ENCODE measurements at regions not wholly inside any gene's neighbourhood (a gene's known extent, or its start where the extent isn't known, plus 50 kb on each side); places are given as distances from the start of the nearest gene placed in this dataset.

- no peak for TF ChIP-seq GATA2 (IDR thresholded peaks at IDR 0.05; ENCODE audit: low read depth, low read length)
- no peak for TF ChIP-seq GATA3 (IDR thresholded peaks at IDR 0.05; ENCODE audit: low read depth, low read length)
These were observed 338.8 kb downstream of the DNAJB9 start for GRCh38 chr7:108908456-108908855.

DNA sequence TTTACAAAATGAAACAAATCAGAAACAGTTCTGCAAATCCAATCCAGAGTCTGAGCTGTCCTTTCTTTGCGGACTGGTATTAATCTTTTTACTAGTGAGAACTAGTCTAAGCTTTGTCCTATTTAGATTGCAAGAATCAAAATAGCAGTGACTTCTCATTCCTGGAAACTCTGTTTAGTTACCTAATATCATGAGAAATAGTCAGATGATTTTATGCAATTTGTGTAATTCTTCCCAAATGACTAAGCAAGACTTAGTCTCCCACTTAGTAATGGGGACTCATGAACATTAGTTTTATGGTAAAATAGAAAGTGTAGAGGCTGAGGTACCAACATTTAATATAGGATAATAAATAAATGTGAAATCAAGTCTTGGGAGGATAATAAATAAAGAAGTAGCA is 341.3 kb downstream of the DNAJB9 start:
- no peak for TF ChIP-seq GATA3 (IDR thresholded peaks at IDR 0.05; ENCODE audit: low read depth, low read length)
- TF ChIP-seq GATA2 (IDR thresholded peaks at IDR 0.05; ENCODE audit: low read depth, low read length) = no peak

DNA sequence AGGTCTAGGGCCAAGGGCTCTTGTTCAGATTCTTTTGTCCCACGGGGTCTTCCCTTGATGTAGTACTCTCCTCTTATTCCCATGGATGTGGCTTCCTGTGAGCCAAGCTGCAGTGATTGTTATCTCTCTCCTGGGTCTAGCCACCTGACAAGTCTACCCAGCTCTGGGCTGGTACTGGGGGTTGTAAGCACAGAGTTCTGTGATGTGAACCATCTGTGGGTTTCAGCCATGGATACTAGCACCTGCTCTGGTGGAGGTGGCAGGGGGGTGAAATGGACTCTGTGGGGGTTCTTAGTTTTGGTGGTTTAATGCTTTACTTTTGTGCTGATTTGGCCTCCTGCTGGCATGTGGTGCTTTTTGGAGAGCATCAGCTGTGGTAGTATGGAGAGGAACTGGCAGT is 350.8 kb downstream of the DNAJB9 start:
- TF ChIP-seq GATA2 (IDR thresholded peaks at IDR 0.05; ENCODE audit: low read depth, low read length) = no peak
- no peak for TF ChIP-seq GATA3 (IDR thresholded peaks at IDR 0.05; ENCODE audit: low read depth, low read length)

- no peak for TF ChIP-seq GATA3 (IDR thresholded peaks at IDR 0.05; ENCODE audit: low read depth, low read length)
- no peak for TF ChIP-seq GATA2 (IDR thresholded peaks at IDR 0.05; ENCODE audit: low read depth, low read length)
These were observed 377.9 kb downstream of the DNAJB9 start for GRCh38 chr7:108947526-108947925.

- TF ChIP-seq GATA3 (IDR thresholded peaks at IDR 0.05; ENCODE audit: low read depth, low read length) (no peak), GATA2 (IDR thresholded peaks at IDR 0.05; ENCODE audit: low read depth, low read length) (no peak)
These were observed 402.3 kb downstream of the DNAJB9 start for GRCh38 chr7:108972004-108972403.

DNA sequence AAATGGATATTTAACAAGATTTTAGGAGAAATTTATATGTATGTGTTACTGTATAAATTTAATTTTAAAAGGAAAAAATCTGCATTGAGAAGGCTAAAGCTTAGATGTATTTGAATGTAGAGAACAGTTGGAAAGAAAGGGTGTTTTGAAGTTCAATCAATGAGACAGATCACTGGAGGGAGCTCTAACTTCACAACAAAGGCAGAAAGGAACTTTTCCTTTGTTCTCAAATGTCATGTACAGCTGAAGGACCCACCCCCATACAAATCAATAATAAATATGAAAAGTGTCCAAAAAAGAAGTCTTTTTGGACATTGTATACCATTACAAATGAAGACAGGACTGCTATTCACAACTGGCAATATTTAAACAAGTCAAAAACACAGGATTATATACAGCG is 403.4 kb downstream of the DNAJB9 start:
- TF ChIP-seq GATA2 (IDR thresholded peaks at IDR 0.05; ENCODE audit: low read depth, low read length) = no peak
- no peak for TF ChIP-seq GATA3 (IDR thresholded peaks at IDR 0.05; ENCODE audit: low read depth, low read length)

DNA sequence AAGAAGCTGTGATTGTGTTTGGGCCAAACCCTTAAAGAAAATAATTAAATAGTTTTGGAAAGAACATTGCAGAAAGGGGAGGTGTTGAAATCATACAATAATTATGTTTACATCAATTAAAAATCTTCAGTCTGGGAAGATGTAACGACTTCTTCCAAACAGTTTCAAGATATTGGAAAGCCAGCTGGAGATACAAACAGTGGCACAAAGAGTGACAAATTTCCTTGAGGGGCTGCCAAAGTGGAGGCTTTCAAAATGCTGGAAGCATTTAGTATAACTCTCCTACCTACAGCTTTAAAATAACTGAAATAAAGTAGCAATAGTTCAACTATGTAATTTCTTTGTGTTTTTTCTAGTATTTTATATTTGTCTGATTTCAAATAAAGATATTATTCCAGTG is 405.0 kb downstream of the DNAJB9 start:
- no peak for TF ChIP-seq GATA3 (IDR thresholded peaks at IDR 0.05; ENCODE audit: low read depth, low read length)

- TF ChIP-seq GATA2 (IDR thresholded peaks at IDR 0.05; ENCODE audit: low read depth, low read length) (no peak), GATA3 (IDR thresholded peaks at IDR 0.05; ENCODE audit: low read depth, low read length) (no peak)
These were observed 415.4 kb downstream of the DNAJB9 start for GRCh38 chr7:108985037-108985436.

DNA sequence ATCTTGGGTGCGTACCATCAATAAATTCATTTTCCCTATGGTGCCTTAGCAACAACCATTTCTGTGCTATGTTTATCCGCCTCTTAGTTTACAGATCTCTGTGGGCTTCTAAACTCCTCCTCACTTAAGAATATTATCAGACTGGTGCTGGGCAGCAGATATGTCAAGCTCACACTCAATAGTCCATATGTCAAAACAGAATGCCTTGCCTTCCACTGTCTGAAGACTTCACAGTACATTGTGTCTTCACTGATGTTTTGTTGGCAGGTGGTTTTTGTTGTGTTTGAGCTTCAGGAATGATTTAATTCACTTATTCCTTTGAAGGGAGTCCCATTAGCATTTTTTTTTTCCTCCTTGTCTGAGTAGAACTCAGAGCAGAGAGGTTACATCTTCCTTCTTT is 419.6 kb downstream of the DNAJB9 start:
- TF ChIP-seq GATA2 (IDR thresholded peaks at IDR 0.05; ENCODE audit: low read depth, low read length) = no peak

GRCh38 chr7:108997480-108997879 is 427.8 kb downstream of the DNAJB9 start:
- TF ChIP-seq GATA2 (IDR thresholded peaks at IDR 0.05; ENCODE audit: low read depth, low read length) (no peak), GATA3 (IDR thresholded peaks at IDR 0.05; ENCODE audit: low read depth, low read length) (no peak)

DNA sequence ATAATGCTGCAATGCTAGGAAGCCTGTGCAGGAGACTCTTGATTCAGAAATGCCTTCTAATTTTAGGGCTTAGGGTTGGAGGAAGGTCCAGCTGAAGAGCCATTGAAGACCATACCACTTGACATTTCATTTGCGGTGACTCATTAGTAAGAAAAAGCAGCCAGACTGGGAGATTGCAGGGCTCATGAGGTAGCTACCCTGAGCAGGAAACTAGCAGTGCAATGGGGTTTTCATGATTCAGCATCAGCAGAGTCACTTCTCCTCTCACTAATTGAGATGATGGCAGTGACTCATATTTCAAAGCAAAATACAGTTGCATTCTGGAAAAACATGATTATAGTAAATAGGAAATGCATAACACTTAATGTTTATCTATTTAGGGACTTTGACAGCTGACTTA is 434.1 kb downstream of the DNAJB9 start:
- TF ChIP-seq GATA3 (IDR thresholded peaks at IDR 0.05; ENCODE audit: low read depth, low read length) = no peak
- no peak for TF ChIP-seq GATA2 (IDR thresholded peaks at IDR 0.05; ENCODE audit: low read depth, low read length)

DNA sequence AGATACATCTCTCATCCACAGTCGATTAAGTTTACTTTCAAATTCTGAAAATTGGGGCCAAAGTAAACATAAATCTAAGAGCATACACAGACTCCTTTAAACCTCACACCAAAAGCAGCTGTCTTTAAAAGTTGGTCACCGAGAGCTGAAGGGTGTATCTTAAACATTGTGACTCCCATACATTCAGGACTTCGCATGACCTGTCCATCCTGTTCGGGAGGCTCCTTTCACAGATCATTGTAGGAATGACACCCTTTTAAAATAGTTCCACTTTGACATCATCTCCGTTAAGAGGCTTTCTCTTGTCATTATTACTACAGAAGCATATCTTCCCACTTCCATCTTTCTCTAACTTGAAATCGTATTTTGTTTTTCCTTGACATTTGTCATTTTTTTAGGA is 440.0 kb downstream of the DNAJB9 start:
- TF ChIP-seq GATA2 (IDR thresholded peaks at IDR 0.05; ENCODE audit: low read depth, low read length) = no peak
- TF ChIP-seq GATA3 (IDR thresholded peaks at IDR 0.05; ENCODE audit: low read depth, low read length) = no peak

DNA sequence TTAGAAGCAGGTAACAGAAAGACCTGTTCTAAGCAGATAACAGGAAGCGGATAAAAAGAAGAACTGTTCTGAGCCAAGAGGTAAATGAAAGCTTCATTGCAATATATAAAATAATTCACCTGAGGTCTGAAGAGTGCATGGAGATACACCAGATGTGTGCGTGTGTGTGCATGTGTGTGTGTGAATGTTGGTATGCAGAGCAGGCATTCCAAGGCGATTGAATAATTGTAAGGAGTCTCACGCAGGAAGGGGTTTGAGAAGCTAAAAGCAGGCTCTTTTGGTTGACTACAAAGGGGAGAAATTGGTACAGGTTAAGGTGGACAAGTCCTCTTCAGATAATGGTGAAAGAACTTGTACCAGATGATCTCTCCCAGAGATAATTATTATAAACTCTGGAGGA is 450.6 kb downstream of the DNAJB9 start:
- TF ChIP-seq GATA2 (IDR thresholded peaks at IDR 0.05; ENCODE audit: low read depth, low read length) = no peak
- no peak for TF ChIP-seq GATA3 (IDR thresholded peaks at IDR 0.05; ENCODE audit: low read depth, low read length)

DNA sequence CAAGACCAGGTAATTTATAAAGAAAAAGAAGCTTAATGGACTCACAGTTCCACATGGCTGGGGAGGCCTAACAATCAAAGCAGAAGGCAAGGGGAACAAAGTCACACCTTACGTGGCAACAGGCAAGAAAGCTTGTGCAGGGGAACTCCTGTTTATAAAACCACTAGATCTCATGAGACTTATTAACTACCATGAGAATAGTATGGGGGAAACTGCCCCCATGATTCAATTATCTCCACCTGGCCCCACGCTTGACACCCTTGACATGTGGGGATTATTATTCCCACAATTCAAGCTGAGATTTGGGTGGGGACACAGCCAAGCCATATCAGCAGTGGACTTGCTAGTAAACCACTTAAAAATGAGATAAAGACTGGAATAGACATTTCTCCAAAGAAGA is 451.7 kb downstream of the DNAJB9 start:
- no peak for TF ChIP-seq GATA3 (IDR thresholded peaks at IDR 0.05; ENCODE audit: low read depth, low read length)
- TF ChIP-seq GATA2 (IDR thresholded peaks at IDR 0.05; ENCODE audit: low read depth, low read length) = no peak

DNA sequence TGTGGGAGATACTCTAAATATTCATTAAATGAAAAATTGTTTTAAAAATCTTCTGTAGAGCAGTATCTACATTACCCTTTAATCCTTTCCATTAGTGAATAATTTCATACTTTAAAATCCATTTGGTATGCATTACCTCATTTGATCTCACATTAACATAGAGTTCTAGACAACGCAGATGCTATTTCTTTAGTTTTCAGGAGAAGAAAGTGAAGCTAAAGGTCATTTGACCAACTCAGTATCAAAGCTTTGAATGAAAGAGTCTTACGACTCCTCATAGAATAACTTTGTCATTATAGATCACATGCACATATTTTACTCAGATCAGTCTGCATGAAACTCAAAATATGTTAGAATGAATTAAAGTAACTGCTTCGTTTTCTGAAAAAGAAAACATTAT is 460.2 kb downstream of the DNAJB9 start:
- no peak for TF ChIP-seq GATA2 (IDR thresholded peaks at IDR 0.05; ENCODE audit: low read depth, low read length)

GRCh38 chr7:109044691-109045090 is 475.0 kb downstream of the DNAJB9 start:
- no peak for TF ChIP-seq GATA2 (IDR thresholded peaks at IDR 0.05; ENCODE audit: low read depth, low read length)
- no peak for TF ChIP-seq GATA3 (IDR thresholded peaks at IDR 0.05; ENCODE audit: low read depth, low read length)

GRCh38 chr7:109049366-109049765 is 479.7 kb downstream of the DNAJB9 start:
- TF ChIP-seq GATA3 (IDR thresholded peaks at IDR 0.05; ENCODE audit: low read depth, low read length) (no peak), GATA2 (IDR thresholded peaks at IDR 0.05; ENCODE audit: low read depth, low read length) (no peak)

All from SH-SY5Y (cell line).